GM21528 (cell line): ENCODE measurements at regions not wholly inside any gene's neighbourhood (a gene's known extent, or its start where the extent isn't known, plus 50 kb on each side); places are given as distances from the start of the nearest gene placed in this dataset.
"Not testable (repeated sequence)": the region's sequence is repeated elsewhere in the genome, so short reads cannot be mapped to it uniquely, and the experiment has no call there.

Source experiments
- ATAC-seq: cut with Tn5 transposase; IDR thresholded peaks from one replicate; pipeline ENCODE4 v1.9.1; 2021; ENCODE audit warnings: mild to moderate bottlenecking, moderate library complexity; ENCODE audit not compliant: unreplicated experiment, low FRiP score

- ATAC-seq = no peak
Observed at GRCh38 chr4:141503260-141503659, 133.1 kb upstream of the IL15 start.

- no peak for ATAC-seq
Observed at GRCh38 chr4:141511055-141511454, 125.3 kb upstream of the IL15 start.

DNA sequence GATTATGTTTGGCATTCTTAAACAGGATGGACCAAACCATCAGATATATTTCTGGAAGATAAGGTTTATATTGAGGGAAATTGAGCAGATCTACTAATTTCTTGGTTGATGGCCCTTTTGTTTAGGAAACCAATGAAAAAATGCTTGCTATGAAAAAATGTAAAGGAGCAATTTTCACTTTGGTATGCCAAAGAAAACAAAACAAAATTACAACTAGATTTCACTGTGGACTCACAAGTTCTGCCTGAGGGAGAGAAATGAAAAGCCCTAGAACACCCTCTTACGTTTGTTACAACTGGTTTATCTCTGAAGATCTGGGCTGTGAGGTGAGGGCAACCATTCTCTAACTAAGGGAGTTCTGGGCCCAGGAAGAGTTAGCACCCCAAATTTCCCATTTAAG lies 122.5 kb upstream of the IL15 start:
- ATAC-seq = no peak

GRCh38 chr4:141518222-141518621 lies 118.2 kb upstream of the IL15 start:
- ATAC-seq = no peak

DNA sequence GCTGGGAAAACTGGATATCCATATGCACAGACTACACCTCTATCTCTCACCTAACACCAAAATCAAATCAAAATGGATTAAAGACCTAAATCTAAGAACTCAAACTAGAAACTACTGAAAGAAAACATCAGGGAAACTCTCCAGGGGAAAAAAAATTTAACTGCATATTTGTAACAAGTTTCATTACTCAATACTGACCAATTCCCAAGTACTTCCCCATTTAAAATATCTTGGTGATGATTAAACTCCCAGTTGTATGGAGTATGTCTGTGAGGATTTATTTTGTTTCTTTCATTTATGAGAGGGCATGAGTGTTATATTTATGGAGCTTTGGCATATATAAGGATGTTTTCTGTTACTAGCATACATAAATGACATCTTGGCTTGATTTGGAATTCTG lies 112.3 kb upstream of the IL15 start:
- ATAC-seq = no peak

DNA sequence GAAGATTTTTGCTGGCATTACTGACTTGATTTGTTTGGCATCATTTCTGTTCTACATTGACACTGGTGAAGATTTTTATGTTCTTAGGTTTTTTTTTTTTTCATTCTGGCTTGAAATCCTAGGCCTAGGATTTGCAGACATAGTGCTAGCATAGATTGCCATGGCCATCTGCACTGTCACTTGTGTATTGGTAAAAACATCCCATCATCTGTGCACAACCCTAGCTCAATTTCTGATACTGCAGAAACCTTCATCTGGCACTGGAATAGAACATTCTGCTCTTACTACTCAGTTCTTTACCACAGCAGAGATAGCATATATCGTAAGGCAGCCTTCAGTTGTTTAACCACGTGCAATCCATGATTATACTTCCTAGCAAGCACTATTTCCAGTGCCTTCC lies 111.5 kb upstream of the IL15 start:
- ATAC-seq = no peak

GRCh38 chr4:141530627-141531026 lies 105.8 kb upstream of the IL15 start:
- ATAC-seq = no peak

- ATAC-seq = no peak
Observed at GRCh38 chr4:141534985-141535384, 101.4 kb upstream of the IL15 start.

DNA sequence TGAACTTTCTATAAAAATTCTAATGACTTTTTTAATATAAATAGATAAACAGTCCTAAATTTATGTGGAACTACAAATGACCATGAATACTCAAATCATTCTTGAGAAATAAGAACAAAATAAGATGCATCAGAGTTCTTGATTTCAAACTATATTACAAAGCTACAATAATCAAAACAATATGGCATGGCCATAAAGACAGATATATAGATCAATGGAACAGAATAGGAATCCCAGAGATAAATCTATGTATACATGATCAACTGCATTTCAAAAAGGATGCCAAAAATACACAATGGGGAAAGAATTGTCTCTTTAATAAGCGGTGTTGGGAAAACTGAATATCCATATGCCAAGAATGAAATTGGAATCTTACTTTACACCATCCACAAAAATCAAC lies 98.4 kb upstream of the IL15 start:
- no peak for ATAC-seq

DNA sequence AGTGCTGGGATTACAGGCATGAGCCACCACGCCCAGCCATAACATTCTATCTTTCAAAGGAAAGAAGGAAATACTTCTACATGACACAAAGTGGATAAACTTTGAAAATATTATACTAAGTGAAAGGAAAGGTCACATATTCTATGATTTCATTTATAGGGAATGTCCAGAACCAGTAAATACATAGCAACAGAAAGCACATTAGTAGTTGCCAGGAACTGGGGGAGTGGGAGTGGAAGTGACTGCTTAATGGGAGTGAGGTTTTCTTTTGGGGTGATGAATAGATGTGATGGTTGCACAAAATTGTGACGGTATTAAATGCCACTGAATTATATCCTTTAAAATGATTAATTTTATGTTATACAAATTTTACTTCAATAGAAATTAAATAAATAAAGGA lies 95.7 kb upstream of the IL15 start:
- ATAC-seq = no peak

DNA sequence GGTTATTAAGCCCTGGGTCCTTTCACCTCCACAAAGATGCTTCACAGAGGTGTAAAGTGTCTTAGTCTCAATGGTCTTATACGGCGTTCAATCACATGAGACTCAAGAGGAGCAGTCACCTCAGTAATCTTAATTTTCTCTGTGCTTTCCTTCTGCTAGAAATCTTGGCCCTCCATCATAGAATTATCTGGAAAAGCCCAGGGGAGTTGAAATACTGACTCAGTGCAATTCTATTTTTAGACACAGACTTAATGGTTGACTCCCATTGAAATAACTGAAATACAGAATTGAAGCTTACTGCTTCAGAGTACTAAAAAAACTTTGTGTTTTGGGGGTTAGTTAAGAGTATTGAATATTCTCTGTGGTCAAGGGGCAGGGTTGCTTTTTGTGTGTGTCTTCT lies 94.5 kb upstream of the IL15 start:
- no peak for ATAC-seq

DNA sequence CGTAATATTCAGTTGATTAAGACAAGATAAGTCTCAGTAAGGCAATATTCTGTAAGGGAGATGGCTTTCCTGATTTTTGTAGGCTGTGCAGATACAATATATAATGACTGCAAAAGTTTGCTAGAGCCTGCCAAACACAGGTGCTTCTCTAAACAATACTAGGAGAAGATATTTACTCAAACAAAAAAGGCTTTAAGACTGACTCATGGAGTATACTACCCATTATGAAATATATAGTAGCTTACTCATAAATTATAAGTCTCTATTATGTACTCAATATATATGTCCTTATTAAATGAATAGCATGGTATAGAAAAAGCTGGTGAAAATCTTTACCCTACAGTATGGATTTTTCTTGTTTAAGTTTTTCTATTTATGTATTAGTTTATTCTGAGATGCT lies 93.2 kb upstream of the IL15 start:
- no peak for ATAC-seq

GRCh38 chr4:141543706-141544105 lies 92.7 kb upstream of the IL15 start:
- no peak for ATAC-seq

DNA sequence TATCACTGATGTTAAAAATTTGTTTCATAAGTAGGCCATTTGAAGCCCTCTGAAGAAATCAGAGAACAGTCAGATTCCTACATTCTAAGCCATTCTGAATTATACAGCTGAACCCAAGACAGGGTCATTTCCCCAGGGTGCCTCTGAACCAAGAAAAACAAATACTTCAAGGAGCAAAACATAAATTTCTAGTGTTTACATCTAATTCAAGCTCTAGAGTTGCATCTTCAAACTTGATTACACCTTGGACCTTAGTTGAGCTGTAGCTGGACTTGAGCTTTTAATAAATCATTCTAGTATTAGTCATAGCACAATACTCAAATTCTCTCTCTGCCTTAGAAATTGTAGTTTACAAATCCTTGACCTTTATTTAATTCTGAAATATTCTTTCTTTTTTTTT lies 87.6 kb upstream of the IL15 start:
- ATAC-seq = no peak

DNA sequence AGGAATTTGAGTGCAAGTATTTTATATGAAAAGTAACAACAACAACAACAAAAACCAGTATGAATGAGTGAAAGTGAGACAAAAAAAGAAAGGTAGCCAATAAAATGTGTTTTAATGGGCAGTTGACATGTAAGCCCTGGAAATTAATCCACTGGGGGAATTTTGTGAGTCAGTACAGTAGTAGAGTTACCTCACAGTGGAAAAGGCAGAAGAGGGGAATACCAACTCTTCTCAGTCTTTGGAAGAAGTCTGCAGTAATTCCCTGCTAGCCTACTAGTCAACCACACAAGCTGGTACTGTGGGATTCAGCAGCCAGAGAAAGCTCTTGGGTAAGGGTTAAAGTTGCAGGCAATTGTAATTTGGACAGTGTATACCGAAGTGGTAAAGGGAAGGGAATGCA lies 76.3 kb upstream of the IL15 start:
- no peak for ATAC-seq

DNA sequence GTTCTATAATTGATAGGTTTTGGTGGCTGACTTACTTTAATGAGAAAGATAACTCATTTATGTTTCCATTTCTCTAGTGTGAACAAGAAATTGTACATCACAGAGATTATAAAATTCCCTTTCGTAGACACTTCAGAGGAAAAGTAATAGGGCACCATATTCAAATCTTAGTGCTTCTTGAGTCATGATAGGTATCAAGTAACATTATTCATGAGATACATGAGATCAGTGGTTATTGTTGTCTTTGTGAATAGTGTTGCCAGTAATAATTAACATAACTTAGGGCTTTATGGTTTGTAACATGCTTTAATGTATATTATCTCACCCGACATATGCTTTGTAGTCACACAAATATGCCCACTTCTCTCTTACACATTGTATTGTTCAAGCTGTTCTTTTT lies 73.7 kb upstream of the IL15 start:
- ATAC-seq = no peak

DNA sequence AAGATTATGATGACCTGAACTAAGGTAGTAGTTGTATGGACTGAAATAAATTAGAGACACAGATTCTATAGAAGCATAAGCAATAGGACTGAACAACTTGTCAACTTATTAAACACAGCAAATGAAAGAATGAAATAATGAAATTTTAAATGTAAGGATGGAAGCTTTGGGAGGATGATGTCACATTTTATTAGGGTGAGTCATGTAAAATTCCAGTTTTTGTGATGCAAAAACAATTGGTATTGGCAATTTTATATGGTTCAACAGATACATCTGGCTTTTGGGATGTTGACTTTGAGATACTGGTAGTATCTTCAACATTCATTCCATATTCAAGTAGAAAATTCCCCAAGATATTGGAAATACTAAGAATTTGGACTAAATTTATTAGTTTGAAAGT lies 72.7 kb upstream of the IL15 start:
- ATAC-seq = no peak

GRCh38 chr4:141564961-141565360 lies 71.4 kb upstream of the IL15 start:
- ATAC-seq = not testable (repeated sequence)

- no peak for ATAC-seq
Observed at GRCh38 chr4:141565379-141566089, 70.8 kb upstream of the IL15 start.

DNA sequence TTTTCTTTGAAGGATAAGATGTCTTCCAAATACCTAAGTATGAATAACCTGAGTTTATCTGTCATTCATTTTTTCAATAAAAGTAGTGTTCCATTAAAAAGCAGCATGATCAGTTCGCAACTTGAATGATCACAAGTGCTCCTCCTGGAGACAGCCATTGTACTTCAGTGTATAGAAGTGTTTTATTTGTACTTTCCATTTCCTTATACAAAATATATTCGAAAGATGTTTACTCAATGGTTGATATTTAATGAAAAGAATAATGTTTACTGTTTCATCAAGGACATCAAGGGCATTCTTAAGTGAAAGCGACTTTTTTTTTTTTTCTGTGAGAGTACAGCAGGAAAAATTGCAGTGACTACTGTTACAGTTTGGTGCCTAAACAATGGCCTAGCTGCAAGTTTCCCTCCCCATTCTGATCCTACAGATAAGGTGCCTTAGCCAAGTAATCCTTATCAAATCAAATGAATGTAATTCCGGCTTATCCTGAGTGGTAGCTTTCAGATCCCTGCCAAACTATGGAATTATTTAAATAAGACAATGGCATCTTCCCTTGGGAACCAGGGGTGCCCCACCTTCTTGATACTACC lies 69.0 kb upstream of the IL15 start:
- ATAC-seq = no peak

GRCh38 chr4:141569141-141569540 lies 67.2 kb upstream of the IL15 start:
- ATAC-seq = no peak

- no peak for ATAC-seq
Observed at GRCh38 chr4:141570290-141570689, 66.1 kb upstream of the IL15 start.

GRCh38 chr4:141571362-141571761 lies 65.0 kb upstream of the IL15 start:
- ATAC-seq = no peak
